Spleen (tissue), 7 donors: ENCODE measurements at regions not wholly inside any gene's neighbourhood (a gene's known extent, or its start where the extent isn't known, plus 50 kb on each side); places are given as distances from the start of the nearest gene placed in this dataset.

ENCODE experiments used
- CTCF ChIP-seq, 11 experiments: fragments of 200-600 bp in 7 of 11; fragments of 450-650 bp in 4 of 11; sonication (generic) in 4 of 11; IDR thresholded peaks in 8 of 11; conservative IDR thresholded peaks in 3 of 11; 1 replicate in 7 of 11; 2 replicates in 4 of 11; pipeline versions ENCODE4 v1.4.0 to v1.8.0; 2016 to 2021; ENCODE audit warnings: antibody characterized with exemption in 11 of 11, inconsistent platforms in 4 of 11, mild to moderate bottlenecking in 1 of 11
- POLR2A ChIP-seq, 3 donors: fragments of 450-650 bp; IDR thresholded peaks; one replicate each; pipeline ENCODE4 v1.5.1; 2017; ENCODE audit warnings: antibody characterized with exemption in 3 of 3, mild to moderate bottlenecking in 1 of 3
- donor health status: DM: no; HTN: no; CAD: no; lungs with moderate emphysema.
- donor health status: DM: no; HTN: no; CAD: no.
- donor health status: DM: no; HTN: no; CAD: no.

GRCh38 chr2:35598310-35598709 is 757.3 kb upstream of the CRIM1 start:
- TF ChIP-seq CTCF (IDR thresholded peaks at IDR 0.05 in 8 of 11, conservative IDR thresholded peaks at IDR 0.05 in 3 of 11) (no peak), POLR2A (IDR thresholded peaks at IDR 0.05) (no peak)
